Ishikawa (cell line): ENCODE measurements at regions not wholly inside any gene's neighbourhood (a gene's known extent, or its start where the extent isn't known, plus 50 kb on each side); places are given as distances from the start of the nearest gene placed in this dataset.

Source experiments
- CEBPB ChIP-seq: IDR thresholded peaks from 2 replicates; pipeline ENCODE4 v1.6.1; 2012
- CREB1 ChIP-seq: IDR thresholded peaks from 2 replicates; pipeline ENCODE4 v1.6.1; 2012; ENCODE audit warnings: low read depth
- EGR1 ChIP-seq: IDR thresholded peaks from 2 replicates; pipeline ENCODE4 v1.6.1; 2012
- EP300 ChIP-seq: IDR thresholded peaks from 2 replicates; pipeline ENCODE4 v1.6.1; 2012; ENCODE audit warnings: borderline replicate concordance
- FOXM1 ChIP-seq: IDR thresholded peaks from 2 replicates; pipeline ENCODE4 v1.6.1; 2012; ENCODE audit warnings: low read depth, borderline replicate concordance
- NFIC ChIP-seq: IDR thresholded peaks from 2 replicates; pipeline ENCODE4 v1.6.1; 2012
- RAD21 ChIP-seq: IDR thresholded peaks from 2 replicates; pipeline ENCODE4 v1.6.1; 2012; ENCODE audit warnings: low read depth
- REST ChIP-seq: IDR thresholded peaks from 2 replicates; pipeline ENCODE4 v1.6.1; 2012; ENCODE audit warnings: low read depth, mild to moderate bottlenecking
- TAF1 ChIP-seq: IDR thresholded peaks from 2 replicates; pipeline ENCODE4 v1.6.1; 2012; ENCODE audit warnings: low read depth, mild to moderate bottlenecking
- TCF12 ChIP-seq: IDR thresholded peaks from 2 replicates; pipeline ENCODE4 v1.6.1; 2012; ENCODE audit warnings: low read depth
- TEAD4 ChIP-seq: IDR thresholded peaks from 2 replicates; pipeline ENCODE4 v1.6.1; 2012
- USF1 ChIP-seq: IDR thresholded peaks from 2 replicates; pipeline ENCODE4 v1.6.1; 2012
- YY1 ChIP-seq: IDR thresholded peaks from 2 replicates; pipeline ENCODE4 v1.6.1; 2012; ENCODE audit warnings: low read depth
- ZBTB7A ChIP-seq: IDR thresholded peaks from 2 replicates; pipeline ENCODE4 v1.6.1; 2012; ENCODE audit warnings: low read depth
- TF ChIP-seq, protein P1 (sequence below): IDR thresholded peaks from 2 replicates; pipeline ENCODE4 v1.6.1; 2012

GRCh38 chr3:26308454-26308853 lies 314.1 kb upstream of the LRRC3B start:
- TF ChIP-seq RAD21 (no peak), TAF1 (no peak), USF1 (no peak), YY1 (no peak), CREB1 (no peak), CEBPB (no peak), TCF12 (no peak), ZBTB7A (no peak), EGR1 (no peak), REST (no peak), NFIC (no peak), EP300 (no peak), FOXM1 (no peak), TEAD4 (no peak)
- TF ChIP-seq, protein P1, sequence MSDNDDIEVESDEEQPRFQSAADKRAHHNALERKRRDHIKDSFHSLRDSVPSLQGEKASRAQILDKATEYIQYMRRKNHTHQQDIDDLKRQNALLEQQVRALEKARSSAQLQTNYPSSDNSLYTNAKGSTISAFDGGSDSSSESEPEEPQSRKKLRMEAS = no peak

GRCh38 chr3:26312816-26313215 lies 309.8 kb upstream of the LRRC3B start:
- TF ChIP-seq CEBPB (no peak), ZBTB7A (no peak), EGR1 (no peak), REST (no peak), TAF1 (no peak), RAD21 (no peak), USF1 (no peak), NFIC (no peak), TCF12 (no peak), FOXM1 (no peak), YY1 (no peak), CREB1 (no peak), TEAD4 (no peak), EP300 (no peak)
- TF ChIP-seq, protein P1 = no peak

DNA sequence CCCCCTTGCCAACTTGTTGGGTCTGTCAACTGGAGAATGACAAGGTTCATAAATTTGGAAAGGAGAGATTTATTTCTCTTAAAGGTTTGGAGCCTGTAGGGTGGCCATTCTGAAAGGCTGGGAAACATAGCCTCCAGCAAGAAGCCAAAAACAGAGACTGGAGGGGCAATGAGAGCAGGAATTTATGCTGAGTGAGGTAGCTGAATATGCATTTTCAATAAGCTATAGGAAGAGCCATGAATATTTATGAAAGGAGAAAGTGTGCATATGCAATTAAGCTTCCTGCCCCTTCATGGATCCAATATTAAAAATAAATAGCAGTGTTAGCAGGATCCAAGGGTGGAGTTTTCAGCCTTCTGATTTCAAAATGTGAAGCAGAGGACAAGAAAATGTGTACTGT lies 306.1 kb upstream of the LRRC3B start:
- no peak for TF ChIP-seq FOXM1
- TF ChIP-seq ZBTB7A = no peak
- TF ChIP-seq YY1 = no peak
- no peak for TF ChIP-seq CEBPB
- TF ChIP-seq, protein P1 = no peak
- TF ChIP-seq EP300 = no peak
- no peak for TF ChIP-seq RAD21
- no peak for TF ChIP-seq USF1
- TF ChIP-seq TAF1 = no peak

- TF ChIP-seq ZBTB7A = no peak
- TF ChIP-seq EGR1 = no peak
- no peak for TF ChIP-seq CREB1
Measured at GRCh38 chr3:26340001-26340400, 282.6 kb upstream of the LRRC3B start.

DNA sequence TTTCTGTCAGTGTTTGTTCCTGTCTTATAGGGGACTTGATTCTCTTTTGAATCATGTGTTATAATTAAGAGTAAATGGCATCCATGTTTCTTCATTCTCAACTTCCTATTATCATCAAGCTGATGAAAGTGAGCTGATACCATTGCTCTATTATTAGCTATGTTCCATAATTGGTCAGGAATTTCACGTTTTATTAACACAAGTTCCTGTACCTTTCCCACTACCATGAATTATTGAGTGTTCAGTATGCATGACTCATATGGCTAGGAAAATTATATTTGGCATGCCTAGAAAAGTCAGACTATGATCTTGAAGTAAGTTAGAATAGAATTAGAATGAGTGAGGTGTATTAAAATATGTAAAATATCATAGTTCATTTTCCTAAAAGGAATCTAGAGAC lies 278.9 kb upstream of the LRRC3B start:
- no peak for TF ChIP-seq CEBPB
- no peak for TF ChIP-seq NFIC
- TF ChIP-seq FOXM1 = no peak
- no peak for TF ChIP-seq TAF1
- TF ChIP-seq, protein P1 = no peak
- no peak for TF ChIP-seq RAD21
- no peak for TF ChIP-seq ZBTB7A
- TF ChIP-seq REST = no peak
- no peak for TF ChIP-seq CREB1
- TF ChIP-seq TCF12 = no peak
- TF ChIP-seq EGR1 = no peak
- no peak for TF ChIP-seq TEAD4
